EH (cell line): ENCODE measurements at regions not wholly inside any gene's neighbourhood (a gene's known extent, or its start where the extent isn't known, plus 50 kb on each side); places are given as distances from the start of the nearest gene placed in this dataset.

Source experiments
- DNase-seq: peaks from one replicate; pipeline ENCODE4 v3.0.0-alpha.2; 2015; ENCODE audit warnings: low read depth

DNA sequence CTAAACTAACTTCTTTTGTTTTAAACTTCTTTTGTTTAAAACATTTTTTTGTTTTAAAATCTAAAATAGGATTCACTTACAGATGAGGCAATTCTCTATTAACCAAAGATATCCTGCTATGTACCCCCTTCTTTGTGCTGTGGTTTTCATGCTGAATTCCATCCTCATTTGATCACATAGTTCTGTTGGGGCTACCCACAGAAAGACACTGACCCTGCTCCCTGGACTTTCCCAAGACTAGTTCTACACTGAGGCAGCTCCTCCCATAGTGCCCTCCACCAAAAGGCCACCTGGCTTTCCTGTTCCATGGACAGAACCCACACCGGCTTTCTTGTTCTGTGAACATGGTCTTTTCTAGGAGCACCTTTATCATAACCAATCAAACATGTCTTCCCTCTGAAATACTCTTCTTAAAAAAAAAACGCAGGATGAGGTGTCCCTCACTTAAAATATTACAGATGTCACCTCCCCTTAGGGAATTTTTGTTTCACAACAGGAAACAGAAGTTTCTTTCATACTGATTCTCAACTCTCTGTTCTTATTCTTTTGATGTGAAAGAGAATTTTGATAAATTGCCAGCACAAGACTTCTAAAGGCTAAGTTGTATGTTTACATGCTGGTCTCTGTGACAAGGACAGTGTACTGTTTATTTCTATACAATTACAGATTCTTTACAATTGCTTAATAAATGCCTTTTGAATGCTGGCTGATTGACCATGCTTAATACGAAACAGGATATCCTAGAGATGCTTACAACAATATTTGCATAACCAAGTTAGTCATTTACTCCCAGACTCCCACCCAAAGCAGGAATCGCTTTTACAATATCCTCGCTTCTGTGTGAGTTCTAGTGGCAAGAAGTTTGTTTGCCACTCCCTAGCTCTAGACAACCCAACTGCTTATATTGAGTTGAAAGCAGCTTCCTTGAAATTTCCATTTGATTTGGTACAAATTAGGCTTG is 300.4 kb downstream of the DTWD2 start:
- DNase-seq: no peak

DNA sequence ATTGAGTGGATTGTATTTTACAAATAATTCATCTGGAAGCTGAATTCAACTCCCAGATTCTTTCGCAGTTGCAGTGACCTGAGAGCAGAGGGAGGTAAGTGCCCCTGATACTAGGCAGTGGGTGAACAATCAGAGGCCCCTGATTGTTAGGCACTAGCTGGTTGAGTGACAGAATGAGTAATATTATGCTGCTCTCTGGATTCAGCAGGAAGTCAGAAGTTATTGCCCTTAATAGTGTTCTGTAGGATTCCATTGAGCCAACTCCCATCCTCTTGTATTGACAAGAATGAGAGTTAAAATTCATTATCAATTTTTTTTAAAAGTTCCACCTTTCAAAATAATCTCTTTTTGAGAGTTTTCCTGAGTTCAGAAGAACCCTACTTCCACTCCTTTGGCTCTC is 301.2 kb downstream of the DTWD2 start:
- no peak for DNase-seq

DNA sequence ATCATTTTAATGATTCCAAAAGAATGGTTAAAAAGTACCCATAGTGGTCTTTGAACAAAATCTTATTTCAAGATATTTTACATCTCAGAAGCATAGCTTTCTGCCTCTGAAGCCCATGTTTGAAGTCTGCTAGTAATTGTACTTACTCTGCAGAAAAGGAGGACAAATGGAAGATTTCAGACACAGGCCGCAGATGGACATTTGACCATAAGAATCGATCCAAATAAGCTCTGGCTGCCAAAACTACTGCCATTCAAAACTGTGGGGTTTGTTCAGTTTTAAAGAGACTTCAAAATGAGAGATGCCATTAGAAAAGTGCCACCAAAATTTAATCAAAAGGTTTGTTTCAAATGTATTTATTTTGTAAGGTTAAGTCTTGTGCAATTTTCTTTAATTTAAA is 306.7 kb downstream of the DTWD2 start:
- DNase-seq: no peak

DNA sequence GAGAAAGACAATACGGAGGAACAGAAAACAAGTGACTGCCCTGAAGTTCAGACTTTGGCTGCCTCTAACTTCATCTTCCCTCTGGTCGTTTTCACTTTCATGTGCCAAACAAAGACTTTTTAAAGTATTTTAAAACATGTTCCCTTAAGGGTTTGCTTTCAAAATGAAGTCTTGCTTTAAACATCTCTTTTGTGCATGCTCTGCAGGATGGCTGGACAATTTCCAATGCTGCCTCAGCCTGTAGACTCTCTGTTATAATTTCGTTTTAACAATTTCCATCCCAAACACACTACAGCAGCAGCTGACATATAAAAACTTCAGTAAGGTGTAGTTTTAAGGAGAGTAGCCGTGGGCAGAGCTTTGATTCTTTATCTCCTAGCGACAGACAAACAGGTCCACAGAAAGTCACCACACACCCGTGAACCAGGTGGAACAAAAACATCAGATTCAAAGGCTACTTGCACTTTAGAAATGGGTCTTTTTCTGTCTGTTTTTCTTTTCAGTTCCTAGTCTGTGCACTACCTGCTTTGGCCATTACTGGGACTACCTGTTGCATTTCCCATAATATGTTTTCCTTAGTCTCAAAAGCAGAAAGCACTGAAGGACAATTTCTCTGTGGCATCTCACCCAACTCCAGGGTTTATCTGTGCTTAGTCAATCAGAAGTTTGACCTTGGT is 308.9 kb downstream of the DTWD2 start:
- no peak for DNase-seq

DNA sequence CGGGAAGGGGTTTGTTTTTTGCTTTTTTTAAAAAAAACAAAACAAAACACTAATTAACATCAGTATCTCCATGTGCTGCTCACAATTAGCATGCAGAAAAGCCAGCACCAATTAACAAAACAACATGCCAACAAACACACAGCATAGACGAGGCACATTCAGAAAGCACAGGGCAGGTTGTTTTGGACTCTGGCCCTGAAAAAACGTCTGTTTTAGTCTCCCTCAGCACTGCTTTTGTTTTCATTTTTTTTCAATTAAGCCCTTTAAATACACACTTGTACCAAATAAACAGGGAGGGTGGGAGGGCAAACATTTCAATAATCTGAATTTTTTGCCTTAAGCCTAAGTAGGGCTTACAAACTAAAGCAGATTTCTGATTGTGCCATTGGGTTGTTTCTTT is 309.6 kb downstream of the DTWD2 start:
- DNase-seq: no peak

DNA sequence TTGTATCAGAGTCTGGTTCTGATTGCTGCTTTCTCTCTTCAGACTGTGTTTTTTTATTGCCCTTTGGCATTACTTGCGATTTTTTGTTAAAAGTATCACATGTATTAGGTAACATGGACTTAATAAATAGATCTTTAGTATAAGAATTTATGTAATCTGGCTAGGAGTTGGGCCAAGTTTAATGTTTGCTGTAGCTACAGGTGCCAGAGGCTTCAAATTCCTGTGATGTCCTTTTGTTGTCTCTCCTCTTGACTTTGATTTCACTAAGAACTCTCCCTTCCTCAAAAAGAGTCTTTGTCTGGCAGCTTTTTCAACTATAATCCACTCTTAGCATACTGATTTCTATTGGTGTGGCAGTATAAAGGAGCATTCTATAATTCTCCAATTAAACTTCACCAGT is 313.1 kb downstream of the DTWD2 start:
- DNase-seq: no peak

DNA sequence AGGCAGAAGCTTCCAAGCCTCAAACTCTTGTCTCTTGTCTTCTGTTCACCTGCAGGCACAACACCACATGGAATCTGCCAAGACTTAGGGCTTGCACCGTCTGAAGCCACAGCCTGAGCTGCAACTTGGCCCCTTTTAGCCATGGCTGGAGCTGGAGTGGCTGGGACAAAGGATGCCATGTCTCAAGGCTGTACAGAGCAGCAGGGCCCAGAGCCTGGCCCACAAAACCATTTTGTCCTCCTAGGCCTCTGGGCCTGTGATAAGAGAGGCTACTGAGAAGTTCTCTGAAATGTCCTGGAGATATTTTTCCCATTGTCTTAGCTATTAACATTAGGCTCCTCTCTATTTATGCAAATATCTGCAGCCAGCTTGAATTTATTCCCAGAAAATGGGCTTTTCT is 330.8 kb downstream of the DTWD2 start:
- DNase-seq: no peak

DNA sequence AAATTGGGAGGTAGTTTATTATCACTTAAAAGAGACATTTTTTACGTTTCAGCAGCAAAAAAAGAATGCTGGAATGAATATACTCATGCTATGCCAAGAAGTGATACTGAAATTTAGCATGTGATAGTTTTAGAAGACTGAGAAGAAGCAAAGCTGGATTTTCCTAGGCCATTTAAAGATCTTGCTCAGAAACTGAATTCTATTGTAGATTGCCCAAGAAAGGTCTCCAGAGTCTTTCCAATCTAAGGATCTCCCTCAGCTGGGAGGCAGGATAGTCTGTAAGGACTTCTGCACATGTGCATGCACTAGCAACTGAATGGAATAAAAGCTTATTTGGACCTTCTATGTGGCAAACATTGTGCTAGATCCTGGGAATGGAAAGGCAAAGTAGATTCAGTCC is 334.5 kb downstream of the DTWD2 start:
- no peak for DNase-seq

DNA sequence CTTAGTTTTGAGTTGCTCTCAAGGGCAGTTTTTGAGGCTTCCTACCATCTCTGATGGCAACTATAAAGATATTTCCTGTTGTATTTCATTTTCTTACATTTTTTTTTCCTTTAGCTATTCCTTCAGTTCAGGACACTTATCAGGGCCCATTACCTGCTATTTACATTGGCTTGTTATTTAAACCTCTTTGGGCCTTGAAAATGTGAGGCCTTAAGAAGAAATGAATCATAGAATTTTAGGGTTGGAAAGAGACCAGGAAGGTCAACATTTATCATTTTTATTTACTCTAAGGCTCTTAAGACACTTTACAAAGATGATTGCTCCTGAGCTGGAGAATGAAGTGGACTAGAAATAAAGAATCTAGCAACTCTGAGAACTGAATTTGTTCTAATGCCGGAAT is 335.2 kb downstream of the DTWD2 start:
- no peak for DNase-seq

DNA sequence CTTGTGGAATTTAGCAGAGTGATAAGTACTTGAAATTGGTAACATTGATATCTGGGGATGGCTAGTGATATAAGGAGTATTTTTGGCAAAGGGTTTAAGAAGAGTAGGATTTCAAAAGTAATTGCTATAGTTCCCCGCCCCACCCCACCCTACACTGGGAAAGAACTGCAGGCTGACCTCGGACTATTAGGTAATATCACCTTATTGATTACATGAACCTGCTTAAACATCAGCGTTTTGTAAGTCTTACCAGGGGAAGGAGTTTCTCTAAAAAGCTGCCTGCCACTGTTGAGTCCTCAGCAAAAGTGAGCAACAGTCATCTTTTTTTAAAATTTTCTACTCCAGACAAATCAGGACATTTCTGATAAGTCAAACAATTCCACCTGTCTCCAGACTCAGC is 337.3 kb downstream of the DTWD2 start:
- DNase-seq: no peak

DNA sequence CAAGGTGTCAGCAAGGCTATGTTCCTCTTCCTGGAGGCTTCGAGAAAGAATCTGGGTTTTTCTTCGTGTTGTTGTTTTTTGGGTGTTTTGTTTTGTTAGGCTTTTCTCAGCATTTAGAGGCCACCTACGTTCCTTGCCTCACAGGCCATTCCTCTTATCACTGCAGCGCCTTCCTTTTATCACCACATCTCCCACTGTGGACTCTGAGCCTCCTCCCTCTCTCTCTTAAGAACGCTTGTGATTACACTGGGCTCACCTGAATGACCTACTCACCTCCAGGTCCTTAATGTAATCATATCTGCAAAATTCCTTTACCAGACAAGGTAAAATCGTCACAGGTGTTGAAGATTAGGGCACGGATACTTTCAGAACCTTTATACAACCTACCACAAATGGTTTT is 340.8 kb downstream of the DTWD2 start:
- DNase-seq: no peak

DNA sequence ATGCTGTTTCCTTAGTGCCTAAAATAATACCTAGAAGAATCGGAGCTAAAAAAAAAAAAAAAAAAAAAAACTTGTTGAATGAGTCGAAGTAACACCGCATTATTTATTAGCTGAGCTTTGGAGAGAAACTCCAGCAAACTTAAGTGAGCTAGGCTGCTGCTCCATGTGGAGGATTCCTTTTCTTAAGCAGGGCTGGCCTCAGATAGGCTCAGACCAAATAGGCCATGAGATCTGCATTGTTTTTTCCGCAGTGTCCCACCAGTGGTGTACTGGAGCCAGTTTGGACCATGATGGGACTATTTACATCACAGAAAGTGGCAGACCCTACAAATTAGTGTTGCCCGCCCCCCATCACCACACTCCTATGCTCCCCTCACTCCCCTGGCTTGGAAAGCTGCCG is 341.4 kb downstream of the DTWD2 start:
- no peak for DNase-seq

DNA sequence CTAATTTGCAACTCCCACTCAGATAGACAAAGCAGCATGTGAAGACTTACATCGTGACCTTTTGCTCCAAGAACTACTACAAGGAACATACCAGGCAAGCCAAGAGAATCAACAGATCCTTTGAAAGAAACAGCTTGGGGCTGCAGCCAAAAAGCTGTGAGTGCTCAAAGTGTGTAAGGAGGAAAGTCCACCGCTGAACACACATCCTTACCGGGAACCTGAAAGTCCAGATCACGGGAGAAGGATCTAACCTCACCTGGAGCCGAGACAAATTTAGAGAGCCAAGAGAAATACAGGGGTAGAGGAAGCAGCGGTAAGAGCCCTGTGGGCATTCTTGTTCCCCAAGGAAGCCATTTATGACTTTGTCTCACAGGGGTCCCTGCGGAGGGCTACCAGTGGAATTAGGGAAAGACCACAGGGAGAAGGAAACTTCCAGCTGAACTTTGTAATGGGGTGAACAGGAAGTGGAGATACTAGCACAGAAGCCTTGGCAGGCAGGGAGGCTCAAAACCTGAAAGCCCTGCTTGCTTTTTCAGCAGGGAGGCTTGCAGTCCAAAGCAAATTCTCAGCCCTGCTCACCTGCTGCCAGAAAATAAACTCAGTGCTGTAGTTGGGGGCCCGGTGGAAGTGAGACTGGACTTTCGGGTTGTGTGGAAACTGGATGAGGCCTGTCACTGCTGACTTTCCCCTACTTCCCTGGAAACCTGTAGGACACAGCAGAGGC is 350.2 kb downstream of the DTWD2 start:
- DNase-seq: no peak

DNA sequence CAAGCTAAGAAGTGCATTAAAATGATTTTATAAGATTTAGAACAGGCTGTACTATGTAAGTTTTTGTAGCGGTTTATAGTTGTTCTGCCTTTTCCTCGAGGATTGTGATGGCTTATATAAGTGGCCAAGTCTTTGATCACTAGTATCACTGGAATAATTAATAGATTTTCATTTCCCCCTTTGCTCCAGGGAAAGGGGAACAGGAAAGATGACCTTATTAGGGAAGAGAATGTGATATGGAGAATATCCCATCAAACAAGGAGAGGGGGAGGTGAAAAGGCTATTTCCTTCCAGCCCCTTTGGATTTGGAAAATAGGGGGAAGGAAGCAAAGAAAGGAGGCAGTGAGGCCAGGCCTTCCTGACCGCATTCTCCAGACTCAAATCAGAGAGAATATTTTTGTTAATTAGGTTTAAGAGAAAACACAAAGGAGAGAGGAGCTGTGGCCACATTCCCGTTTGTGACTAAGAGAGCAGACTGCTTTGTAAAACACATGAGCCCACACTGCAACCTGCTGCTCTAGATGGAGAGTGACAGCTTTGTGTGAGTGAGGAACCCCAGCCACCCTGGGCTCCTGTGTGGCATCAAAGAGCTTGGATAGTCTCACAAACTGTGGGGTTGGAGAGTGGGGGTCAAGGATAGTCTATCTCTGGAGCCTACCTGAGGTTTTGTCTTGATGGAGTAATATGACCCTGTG is 359.5 kb downstream of the DTWD2 start:
- no peak for DNase-seq

DNA sequence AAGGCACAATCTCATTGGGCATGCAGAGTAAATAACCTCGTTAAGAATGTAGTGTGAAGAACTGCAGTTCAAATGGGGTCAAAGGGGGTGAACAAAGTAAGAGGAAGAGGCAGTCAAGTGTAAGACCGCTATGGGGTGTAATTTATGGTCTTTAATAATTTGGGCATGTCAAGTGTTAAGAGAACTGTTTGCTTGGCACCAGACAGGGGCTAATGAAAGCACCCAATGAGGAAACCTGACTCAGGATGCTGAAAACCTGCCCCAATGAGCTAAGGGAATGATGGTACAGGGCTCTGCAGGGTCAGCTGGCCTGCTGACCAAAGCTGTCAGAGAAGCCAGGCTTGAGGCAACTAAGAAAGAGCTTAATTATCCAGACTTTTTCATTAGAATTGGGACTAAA is 368.1 kb downstream of the DTWD2 start:
- DNase-seq: no peak

DNA sequence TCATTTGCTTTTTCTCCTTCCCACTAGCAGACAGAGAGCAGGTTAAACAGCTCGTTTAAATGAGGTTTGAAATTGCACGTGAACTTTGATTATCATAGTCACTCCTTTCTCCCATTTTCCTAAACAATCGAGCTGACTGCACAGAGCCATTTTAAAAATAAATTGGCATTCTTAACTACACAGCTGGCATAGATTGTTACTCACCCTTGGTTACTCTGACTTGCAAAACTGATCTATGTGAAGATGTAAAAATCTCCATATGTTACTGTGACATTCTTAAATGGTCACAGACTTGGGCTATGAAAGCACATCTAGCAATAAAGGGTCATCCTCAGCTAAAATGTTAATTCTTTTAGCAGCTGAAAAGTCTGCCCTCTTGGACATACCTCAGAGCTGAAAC is 368.5 kb downstream of the DTWD2 start:
- DNase-seq: no peak

DNA sequence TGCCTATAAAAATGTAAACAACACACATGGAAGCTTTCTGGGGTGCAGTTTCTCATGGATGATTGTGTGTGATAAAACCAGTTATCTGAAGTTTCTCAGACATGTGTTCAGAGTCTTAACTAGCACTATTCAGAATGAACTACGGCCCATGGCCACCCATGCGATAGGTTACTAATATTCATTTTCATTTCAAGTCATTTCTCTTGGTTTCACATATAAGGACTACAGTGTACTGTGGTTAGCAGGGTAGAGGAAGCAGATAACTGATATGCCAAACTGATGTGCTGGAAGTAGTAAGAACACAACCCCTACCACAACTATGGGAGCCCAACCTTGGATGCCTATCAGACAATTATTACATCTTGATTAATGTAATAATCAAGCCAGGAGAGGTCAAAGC is 372.1 kb downstream of the DTWD2 start:
- DNase-seq: no peak

DNA sequence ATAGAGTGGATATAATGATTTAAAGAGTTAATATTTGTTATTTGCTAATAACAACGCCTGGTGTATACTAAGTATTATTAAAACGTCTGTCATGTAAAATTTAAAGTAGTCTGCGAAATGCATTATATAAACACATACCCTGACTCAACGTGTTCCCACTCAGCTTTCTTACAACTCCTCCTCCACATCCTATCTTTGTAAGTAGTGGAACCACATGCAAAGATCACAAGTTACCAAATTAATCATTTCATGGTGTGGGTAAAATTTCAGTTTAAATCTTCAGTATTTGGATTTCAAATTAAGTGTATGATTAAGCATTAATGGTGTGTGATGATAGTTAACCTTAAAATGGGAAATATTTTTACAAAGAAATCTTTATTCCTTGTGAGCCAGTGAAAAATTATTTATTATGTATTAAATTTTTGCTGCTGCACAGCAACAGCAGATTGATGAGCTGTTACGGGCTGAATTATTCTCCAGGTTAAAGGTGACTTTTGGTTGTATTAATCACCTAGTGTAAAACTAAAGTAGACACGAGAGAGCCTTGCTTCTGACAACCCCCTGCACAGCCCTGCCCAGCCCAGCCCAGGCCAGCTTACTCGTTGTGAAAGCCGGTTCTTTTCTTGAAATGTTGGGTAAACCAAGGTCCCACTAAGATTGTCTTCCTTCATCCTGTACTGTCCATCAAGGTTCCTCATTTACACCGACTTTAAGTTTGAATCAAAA is 373.5 kb downstream of the DTWD2 start:
- no peak for DNase-seq

DNA sequence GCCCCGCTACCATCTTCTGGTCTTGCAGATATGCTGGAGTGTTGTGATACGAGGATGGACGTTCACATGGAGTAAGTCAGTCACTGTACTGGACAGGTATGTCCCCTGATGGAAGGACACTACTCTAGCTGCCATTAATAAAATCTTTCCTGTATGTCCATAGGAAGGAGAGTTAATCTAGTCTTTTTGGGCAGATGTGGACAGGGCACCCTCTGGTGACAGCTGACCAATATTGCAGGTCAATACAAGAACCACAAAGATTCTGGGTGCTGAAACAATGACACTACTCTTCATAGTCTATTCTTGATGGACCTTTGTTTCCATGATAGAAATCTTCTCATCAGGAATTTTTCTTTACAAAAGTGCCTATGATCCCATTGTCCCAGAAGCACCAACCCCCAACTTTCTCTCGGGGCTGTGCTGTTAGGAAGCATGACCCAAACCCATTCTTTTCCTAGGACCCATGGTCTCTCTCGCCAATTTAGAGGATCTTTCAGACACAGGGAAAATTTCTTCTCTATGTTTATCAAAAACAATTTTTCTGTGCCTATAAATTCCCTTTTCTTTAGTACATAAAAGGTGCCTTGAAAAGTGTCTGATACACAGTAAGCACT is 376.9 kb downstream of the DTWD2 start:
- peak; percentile 44 for DNase-seq

DNA sequence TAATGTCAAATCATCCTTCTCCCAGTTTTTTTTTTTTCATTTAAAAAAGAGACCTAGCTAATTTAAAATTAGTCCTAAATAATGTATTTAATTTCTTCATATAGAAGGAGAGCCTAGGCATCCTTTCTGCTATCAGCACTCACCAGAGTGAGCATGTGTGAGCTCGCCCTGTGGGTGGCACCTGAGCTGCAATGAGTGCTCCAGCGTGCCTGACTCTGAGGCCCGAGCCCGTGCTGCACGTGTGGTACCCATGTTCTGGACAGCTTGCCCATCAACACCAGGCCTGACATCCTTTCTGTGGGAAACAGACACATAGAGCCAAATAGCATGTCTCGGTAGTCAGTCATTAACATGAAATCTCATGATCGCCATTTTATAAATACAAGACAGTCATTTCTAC is 381.4 kb downstream of the DTWD2 start:
- DNase-seq: no peak

DNA sequence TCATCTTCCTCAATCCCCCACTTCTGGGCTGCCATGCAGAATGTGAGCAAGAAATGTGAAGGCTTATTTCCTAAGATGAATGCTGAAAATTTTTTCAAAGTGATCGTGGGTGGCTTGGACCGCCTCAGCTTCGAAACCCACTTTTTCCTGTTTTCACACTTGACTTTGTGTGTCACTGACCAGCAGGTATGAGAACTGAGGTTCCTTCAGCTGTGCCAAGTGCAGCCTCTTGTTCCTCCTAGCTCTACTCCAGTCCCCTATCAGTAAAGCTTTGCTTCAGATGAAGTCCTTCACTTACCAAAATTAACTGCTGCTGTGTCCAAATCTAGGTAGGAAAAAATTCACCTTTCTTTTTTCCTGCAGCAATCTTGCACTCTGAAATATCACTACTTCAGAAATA is 382.6 kb downstream of the DTWD2 start:
- DNase-seq: no peak
